GM12892 (cell line): ENCODE measurements at regions not wholly inside any gene's neighbourhood (a gene's known extent, or its start where the extent isn't known, plus 50 kb on each side); places are given as distances from the start of the nearest gene placed in this dataset.

Experiments used
- POLR2A ChIP-seq: IDR thresholded peaks from 2 replicates; pipeline ENCODE4 v1.6.1; 2011; ENCODE audit warnings: low read depth, low read length, control low read depth
- POLR2AphosphoS5 ChIP-seq: IDR thresholded peaks from 2 replicates; pipeline ENCODE4 v1.6.1; 2011; ENCODE audit warnings: low read depth, low read length, control low read depth
- TAF1 ChIP-seq: IDR thresholded peaks from 2 replicates; pipeline ENCODE4 v1.6.1; 2011; ENCODE audit warnings: low read depth, mild to moderate bottlenecking, control low read depth, low read length, borderline replicate concordance

- TF ChIP-seq POLR2A (no peak), POLR2AphosphoS5 (no peak), TAF1 (no peak)
Observed at GRCh38 chr17:79285973-79286372, 211.3 kb downstream of the ENGASE start.
